ENCODE measurements at regions not wholly inside any gene's neighbourhood (a gene's known extent, or its start where the extent isn't known, plus 50 kb on each side); places are given as distances from the start of the nearest gene placed in this dataset.
A peak's percentile ranks its signal among the peaks of the same experiment; 100 is the strongest.

DNA sequence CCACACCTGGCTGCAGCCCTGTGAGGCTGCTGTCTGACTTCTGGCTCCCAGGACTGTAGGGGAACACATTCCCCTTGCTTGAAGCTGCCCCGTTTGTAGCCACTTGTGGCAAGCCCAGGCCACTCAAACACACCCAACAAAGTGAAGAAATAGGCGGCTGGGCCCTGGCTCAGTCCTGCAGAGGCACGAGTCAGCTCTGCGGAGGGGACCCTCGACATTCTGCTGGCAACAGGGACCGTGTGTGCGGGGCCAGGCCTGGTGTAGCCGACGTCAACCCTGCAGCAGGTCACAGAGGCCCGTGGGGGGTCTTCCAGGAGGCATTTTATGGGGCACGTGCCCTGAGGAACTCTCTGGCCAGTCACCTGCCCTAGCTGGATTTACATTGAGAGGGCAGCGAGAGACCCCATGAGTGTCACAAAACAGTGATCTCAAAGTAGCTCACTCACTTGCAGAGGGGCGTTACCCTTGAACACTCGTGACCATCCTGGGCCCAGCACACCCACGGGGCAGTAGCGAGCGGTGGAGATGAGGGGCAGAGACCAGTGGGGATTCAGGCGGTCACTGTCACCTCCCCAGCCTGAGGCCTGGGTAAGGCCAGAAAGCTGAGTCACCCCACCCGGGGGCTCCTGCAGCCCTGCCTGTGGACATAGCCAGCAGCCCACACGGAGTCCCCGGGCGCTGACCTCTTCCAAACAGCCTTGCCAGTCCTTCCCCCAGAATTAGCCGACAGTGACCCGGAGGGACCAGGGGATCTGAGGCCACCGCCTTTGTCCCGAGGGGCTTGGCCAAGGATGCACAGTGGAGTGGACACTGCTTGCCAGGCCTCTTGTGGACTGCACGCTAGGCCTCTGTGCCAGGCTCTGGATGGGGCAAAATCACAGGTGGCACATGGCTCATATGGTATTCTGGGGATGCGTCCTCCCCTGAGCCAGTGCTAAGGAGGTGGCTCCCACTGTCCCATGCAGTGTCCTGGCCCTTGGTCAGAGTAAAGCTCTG, 139.5 kb downstream of the CTTN start:
- DNase-seq = no peak

- DNase-seq = no peak
Observed at GRCh38 chr11:70538641-70539359, 140.5 kb downstream of the CTTN start.

DNA sequence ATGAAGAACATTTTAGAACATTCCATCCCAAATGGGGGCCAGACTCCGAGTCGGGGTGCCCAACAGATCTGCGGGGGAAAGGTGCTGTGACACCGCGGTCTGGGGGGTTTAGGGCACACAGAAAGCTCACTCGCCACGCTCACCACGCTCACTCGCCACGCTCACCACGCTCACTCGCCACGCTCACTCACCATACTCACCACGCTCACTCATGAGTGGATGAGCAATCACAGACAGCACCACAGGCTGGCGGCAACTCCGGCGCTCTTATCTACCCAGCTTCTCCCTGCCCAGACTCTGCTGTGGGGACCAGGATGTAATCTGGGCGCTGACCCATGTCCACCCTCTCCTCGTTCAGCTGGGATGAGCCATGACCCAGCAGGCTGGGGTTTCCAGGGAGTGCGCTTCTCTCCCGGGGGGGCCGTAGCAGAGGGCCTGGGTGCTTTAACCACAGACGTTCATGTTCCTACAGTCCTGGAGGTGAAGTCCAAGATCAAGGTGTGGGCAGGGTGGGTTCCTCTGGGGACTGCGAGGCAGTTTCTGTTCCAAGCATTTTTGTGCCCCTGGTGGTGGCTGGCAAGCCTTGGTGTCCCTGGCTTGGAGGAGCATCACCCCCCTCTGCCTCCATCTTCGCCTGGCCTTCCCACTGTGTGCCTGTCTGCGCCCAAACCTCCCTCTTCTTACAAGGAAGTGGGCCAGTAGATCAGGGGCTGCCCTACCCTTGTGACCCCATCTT, 141.2 kb downstream of the CTTN start:
- DNase-seq = no peak

DNA sequence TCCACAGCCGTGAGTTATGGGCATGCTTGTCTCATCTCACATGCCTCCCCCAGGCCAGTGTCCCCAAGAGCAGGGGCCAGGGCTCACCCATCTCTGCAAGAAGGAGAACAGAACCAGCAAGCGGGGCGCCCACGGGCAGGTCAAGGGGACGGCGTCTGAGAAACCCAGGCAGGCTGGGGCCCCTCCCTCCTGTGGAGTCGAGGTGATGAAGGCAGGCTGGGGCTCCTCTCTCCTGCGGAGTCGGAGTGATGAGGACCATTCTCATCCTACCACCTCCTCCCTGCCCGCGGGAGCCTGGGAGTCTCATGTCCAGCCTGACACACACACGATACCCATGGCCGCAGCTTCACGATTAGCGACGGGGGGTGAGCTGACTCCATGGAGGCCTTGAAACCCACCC, 141.9 kb downstream of the CTTN start:
- DNase-seq = no peak

DNA sequence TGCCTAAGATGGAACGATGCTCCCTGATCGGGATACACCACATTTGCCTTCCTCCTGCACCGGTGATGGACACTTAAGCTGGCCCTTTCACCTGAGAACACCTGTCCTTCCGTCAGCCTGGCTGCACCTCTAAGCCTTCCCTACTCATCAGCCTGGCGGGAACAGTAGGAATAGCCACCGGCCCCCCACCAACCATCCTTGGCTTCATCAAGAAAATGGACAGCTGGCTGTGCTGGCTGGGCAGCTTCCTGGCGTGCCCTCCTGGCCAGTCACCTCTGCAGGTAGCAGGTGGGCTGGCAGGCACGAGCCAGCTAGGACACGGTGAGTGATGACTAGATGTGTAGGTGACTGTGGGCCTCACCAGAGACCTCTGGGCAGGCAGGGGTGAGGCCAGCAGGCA, 142.8 kb downstream of the CTTN start:
- no peak for DNase-seq

DNA sequence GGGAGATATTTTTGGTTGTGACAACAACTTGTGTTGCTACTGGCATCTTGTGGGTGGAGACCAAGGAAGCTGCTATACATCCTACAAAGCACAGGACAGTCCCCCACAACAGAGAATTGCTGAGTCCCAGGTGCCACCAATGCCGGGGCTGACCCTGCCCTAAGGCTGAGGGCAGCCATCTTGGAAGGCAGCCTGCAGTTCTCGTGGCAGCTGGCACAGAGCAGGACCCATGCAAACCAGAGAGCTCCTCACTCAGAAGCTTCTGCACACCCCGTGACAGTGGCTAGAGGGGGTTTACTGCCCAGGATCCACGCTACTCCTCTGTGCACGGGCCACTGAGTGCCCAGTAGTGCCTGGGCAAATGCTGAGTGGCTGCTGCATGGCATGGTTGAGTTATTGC, 143.4 kb downstream of the CTTN start:
- no peak for DNase-seq

GRCh38 chr11:70542406-70542805, 144.1 kb downstream of the CTTN start:
- DNase-seq = no peak

GRCh38 chr11:70542811-70543210, 144.5 kb downstream of the CTTN start:
- DNase-seq = no peak

DNA sequence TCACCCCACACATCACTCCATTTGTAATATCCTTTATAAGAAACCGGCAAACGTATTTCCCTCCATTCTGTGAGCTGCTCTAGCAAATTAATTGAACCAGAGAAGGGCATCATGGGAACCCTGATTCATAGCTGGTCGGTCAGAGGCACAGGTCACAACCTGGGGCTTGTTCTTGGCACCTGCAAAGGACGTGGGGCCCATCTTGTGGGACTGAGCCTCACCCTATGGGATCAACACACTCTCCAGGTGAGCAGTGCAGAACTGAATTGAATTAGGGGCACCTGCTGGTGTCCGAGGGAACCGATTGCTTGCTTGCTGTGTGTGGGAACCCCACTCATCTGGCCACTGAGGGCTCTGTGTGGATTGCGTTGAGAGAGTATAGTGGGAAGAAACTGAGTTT, 145.3 kb downstream of the CTTN start:
- DNase-seq = no peak

DNA sequence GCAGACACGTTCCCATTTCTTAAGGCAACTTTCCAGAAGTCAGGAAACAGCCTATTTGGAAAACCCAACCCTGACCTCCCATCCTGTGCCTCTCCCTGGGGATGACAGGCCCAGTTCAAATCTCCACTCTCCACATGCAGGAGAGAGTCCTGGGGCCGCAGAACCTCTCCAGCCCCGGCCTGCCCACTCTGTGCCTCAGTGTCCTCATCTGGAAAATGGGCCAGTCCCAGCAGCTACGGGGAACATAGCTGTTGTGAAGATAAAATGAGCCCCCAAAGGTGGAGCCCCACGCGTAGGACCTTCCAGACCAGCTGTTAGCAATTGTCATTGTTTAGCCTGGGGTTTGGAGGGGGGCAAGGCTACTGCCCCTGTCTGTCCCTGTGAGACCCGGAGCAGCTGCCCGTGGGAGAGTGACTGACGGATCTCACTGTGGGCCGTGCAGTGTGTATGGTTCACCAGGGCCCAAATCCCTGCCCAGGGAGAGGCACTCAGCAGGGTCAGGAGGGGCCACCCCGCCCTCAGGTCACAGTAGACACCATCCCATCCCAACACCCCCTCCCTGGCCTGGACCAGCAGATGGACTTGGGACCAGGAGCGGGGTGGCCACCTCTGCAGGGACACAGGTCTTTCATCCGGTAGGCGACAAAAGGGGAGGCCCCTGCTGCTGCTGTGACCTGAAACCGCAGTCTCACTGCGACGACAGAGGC, 145.9 kb downstream of the CTTN start:
- no peak for DNase-seq

- no peak for DNase-seq
Observed at GRCh38 chr11:70544774-70545609, 146.7 kb downstream of the CTTN start.

- no peak for DNase-seq
Observed at GRCh38 chr11:70545610-70545912, 147.2 kb downstream of the CTTN start.

DNA sequence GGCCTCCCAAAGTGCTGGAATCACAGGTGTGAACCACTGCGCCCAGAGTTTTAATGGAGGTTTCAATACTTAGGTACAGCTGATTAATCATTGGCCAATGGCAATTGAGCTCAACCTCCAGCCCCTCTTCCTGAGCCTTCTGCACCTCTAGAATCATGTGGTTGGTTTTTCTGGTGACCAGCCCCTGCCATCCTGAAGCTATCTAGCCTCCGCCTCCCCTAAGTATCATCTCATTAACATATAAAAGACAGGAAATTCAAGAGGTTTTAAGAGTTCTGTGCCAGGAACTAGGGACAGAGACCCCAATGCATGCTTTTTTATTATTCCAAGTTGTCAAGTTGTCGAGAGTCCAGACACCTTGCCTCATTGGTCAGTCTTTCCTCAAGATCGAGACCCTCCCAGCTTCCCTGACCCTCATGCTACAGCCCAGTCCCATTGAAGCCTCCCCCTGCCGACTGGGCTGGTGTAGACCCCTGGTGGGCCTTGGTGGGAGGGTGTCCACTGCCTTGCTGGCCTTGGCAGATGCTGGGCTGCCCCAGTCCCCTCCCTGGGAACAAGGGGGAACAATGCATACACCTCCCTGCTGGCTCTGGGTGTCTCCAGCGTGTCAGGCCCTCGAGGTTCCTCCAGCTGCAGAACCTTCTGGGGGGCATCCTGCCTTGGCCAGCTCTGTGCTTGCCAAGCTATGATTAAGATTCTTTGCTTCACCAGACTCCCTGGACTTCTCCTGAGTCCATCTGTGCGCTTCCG, 148.0 kb downstream of the CTTN start:
- no peak for DNase-seq

GRCh38 chr11:70547386-70547785, 149.1 kb downstream of the CTTN start:
- no peak for DNase-seq

DNA sequence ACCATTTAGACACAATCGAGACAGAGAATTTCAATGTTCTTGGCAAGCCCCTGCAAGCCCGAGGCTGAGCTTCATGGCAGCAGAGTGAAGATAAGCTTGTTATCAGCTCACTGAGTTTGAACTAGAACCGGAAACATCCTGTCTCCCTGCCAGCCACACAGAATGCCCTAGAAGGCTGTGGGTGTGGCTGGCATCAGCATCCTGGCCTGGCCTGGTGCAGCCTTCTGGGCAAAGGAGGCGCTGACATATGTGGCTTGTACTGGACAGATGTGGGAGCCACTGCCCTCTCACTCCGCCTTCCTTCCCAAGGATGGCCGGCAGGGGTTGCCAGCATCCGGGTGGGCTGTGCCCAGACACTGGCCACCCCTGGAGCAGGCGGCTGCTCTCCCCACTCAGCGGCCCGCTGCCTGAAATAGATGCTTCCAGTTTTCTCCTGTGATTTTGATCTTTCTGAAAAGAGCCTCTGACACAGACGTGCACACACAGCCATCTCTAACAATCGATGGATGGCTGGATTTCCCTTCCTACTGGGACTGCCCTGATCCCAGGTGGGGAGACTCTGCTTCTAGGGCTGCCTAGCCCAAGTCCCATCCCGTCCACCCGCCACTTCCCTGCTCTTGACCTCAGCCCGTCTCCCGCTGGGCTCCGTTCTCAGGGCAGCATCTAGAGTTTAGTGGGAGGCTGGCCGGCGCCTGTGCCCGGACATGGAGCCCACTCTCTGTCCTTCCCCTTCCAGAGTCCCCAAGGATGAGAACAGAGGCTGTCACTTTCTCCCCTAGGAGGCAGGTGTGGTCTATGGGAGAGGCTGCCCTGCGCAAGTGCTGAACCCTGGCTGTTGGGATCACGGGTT, 149.7 kb downstream of the CTTN start:
- DNase-seq = peak; percentile 85

GRCh38 chr11:70548976-70549375, 150.6 kb downstream of the CTTN start:
- DNase-seq = no peak

DNA sequence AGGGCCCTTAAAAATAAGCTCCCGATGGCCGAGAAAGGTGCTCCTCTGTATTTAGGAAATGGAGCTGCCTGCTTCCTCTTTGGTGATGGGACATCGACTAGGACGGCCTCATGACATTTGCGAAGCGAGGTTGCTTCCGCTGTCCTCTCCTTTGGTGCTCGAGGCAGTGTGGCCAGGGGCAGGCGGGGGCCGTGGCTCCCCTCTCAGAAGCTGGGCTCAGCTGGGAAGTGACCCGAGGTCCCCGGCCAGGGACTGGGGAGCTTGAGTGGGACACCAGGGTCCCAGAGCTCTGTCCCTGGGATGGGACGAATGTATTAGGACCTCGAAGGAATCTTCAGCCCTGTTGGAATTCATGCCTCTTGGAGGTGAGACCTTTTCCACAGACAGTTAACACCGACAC, 151.1 kb downstream of the CTTN start:
- DNase-seq = no peak

DNA sequence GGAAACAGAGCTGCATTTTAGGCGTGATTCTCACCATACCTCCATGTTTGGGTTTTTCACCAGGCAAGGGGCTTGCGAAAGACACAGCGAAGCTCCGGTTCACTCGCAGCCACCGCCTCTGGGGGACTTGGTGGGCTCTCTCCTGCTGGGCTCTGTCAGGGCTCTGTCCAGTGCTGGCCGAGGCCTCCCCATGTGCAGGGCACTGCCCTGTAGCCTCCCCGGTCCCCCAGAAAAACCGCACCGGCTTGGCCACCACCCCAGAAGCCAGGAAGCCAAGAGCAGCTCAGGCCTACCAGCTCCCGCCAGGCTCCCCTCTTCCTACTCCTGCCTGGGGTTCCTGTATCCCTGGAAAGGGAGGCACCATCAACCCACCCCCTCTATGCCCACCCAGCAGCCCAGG, 151.5 kb downstream of the CTTN start:
- no peak for DNase-seq

- no peak for DNase-seq
Observed at GRCh38 chr11:70550456-70551195, 152.3 kb downstream of the CTTN start.
